Activated CD4-positive, alpha-beta T cell treated with anti-CD3 and anti-CD28 coated beads for 48 hours (primary cell): ENCODE measurements at regions not wholly inside any gene's neighbourhood (a gene's known extent, or its start where the extent isn't known, plus 50 kb on each side); places are given as distances from the start of the nearest gene placed in this dataset.

Source experiments
- DNase-seq: peaks from one replicate; pipeline ENCODE4 v3.0.0-alpha.2; 2020

DNA sequence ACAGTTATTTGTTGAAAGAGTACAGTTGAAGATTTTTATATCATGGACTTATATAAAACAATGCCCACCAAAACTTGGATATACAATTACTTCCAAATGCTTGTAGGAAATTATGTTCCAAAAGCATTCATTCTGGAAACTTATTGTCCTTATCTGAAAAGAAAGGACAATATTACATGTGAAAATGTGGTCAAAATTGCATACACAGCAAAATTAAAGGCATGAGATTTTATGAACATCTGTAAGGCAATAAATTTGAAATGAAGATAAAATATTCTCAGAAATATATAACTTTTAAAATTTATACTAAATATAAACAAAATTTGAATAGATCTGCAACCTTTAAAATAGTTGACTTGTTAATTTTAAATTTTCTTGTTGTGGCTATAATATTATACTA lies 1173.8 kb downstream of the NLGN4X start:
- DNase-seq, result no peak

DNA sequence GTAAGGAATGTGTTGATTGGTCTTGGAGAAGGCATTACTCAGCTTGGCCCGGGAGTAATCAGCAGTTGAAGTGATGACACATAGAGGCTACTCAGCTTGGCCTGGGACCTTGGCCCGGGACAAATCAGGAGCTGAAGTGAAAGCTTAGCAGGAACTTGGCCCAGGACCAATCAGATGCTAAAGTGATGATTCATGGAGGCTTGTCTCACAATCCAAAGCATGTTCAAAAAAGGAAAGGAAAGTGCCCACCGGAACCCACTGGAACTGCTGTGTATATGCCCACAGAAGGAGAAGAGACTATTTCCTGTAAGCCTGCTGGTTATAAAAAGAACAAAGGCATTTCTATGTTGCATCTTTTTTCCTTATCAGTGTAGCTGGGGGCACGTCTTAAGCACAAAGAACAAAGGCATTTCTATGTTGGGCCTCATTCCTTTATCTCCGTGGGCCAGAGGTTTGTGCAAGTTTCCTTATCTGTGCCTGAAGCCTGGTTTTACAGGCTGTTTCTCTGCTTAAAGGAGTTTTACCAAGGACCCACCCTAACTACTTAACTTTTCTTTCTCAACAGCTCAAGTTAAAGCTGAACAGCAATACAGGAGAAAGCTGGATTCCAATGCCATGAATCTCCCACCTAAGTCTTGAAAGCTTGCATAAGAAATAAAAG lies 1176.7 kb downstream of the NLGN4X start:
- no peak for DNase-seq

DNA sequence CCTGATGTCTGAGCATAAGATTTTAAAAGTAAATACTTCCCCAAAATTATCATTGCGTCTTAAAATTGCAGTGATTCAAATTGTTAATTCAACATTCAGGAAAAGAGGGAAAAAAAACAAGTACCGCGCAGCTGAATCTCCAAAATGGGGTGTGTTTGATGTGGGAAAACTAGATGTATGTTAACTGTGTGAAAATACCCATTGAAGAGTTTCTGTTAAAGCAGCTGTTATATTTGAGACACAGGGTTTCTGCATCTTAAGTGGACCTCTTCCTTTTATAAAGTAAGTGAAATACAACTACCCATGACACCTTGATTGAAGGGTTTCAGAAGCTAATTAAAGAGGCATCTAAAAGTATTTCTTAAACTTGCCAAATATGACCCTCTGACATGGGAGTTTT lies 1186.1 kb downstream of the NLGN4X start:
- DNase-seq, result no peak

DNA sequence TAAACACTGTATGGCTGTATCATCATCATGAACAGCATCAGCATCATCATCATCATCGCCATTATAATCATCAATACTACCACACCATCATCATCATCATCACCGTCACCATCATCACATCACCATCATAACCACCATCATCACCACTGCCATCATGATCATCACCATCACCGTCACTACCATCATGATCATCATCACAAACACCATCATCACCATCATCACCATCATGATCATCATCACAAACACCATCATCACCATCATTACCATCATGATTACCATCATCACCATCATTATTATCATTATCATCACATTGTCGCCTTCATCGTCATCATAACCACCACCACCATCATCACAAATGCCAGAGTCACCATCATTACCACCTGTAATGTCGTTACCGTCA lies 1196.9 kb downstream of the NLGN4X start:
- no peak for DNase-seq

DNA sequence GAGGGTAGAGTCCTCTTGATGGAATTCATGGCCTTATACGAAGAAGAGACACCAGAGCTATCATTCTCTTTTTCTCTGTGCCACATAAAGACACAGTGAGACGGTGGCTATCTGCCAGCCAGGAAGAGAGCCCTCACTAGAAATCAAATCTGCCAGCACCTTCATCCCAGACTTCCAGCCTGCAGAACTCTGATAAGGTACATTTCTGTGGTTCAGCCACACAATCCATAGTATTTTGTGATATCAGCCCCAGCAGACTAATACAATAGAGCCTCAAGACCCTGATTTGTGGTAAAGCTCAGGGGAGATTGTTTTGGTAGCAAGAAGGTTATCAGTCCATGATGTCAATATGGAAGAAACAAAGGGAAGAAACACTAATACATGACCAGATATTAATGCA lies 1213.2 kb downstream of the NLGN4X start:
- no peak for DNase-seq

DNA sequence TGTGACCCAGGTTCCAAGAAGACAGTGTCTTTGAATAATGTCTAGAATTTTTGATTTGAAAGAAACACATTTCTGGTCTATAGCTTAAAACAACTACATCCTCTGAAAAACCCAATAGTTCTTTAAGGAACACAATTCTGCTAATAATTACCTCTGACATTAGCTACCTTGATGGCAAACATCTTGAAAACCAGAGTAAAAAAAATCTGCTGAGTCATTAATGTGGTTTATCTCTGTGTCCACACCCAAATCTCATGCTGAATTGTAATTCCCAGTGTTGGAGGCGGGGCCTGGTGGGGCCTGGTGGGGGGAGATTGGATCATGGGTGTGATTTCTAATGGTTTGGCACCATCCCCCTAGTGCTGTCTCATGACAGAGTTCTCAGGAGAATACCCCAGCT lies 1233.8 kb downstream of the NLGN4X start:
- DNase-seq, result no peak

DNA sequence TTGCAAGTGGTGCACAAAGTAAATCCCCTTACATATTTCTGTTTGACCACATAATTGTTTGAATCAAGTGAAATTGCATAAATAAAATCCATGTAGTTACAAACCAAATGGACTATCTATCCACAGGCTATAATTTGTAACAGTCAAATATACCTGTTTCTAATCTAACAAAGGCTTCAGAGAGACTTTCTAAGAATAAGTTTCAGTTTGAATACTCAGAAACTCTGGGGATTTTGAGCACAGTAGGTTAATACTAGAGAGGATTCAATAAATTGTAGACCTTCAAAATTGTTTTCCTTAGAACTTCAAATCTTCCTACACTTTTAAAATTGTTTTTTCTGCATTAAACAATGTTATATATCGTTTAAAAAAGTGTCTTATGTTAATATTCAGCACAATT lies 1250.1 kb downstream of the NLGN4X start:
- no peak for DNase-seq

DNA sequence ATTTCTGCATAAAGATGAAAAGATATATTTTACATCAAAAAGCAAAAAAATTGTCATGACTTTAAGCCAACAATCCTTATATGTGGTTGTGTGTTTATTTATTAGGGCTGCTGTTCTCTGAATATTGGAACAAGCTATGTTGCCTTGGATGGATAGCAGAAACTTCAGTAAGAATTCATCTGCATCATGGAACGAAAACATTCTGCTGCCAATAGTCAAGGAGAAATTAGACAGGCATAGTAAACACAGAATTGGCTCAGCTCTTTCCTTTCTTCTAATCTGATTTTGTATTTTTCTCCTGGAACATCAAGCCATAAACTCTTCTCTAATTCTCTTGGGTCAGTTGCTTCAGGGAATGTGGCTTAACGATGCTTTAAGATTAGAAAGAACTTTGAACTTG lies 1257.0 kb downstream of the NLGN4X start:
- DNase-seq, result no peak

DNA sequence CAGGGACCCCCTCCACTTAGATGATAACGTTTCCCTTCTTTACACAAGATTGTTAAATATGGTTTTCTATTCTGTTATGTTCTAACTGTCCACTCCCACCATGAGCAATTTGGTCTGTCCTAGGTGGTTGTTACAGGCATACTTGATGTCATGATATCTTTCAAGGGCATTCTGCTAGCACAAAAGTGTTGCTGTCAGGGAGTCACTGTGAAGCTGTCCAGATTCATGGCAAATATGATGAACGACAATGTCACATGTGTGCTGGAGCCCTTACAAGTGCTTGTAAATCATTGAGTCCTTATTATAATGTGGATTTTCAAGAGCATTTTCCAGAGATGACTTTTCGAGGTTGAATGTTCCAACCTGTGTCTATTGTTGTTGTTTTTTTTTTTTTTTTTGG lies 1250.7 kb upstream of the PRKX start:
- no peak for DNase-seq

DNA sequence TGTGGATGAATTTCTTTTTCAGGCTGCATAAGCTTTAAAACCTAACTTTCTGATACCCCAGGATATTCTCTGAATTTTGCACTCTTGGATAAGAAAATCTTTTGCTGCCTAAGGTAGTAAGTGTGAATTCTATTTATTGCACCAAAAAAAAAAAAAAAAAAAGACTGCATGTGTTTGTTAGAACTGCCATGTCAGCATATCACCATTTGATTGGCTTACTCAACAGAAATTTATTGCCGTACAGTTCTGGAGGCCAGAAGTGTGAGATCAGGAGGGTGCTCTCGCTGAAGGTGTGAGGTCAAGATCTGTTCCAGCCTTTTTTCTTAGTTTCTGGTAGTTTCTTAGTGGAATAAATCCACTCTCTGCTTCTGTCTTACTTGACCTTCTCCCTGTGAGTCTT lies 1250.0 kb upstream of the PRKX start:
- DNase-seq, result no peak

DNA sequence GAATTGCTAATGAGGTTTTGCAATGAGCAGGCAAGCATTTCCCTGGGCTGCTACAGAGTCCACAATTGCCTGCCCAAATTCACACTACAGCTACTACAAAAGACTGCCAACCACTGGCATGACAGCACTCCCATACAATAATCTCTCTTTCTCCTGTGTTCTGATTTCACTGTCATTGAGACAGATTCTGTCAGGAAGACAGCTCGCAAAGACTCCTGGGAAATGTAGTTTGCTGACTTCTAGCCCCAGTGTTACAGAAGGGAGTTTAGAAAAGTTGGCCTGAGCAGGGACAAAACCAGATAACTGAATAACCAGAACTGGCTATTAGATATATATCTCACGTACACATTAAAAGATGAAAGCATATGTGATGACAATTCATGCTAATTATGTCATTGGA lies 1231.3 kb upstream of the PRKX start:
- DNase-seq, result no peak

DNA sequence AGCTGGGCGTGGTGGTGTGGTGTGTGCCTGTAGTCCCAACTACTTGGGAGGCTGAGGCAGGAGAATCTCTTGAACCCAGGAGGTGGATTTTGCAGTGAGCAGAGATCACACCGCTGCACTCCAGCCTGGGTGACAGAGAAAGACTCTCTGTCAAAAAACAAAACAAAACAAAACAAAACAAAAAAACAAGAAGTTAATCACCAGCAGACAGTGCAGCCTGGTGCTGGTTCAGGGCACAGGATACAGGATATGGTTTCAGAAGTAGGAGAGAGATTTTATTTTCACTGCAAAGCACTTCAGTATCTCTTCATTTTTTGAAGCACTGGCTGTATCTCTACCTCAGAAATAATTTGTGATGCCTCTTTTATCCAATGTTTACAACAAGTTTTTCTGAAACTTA lies 1222.9 kb upstream of the PRKX start:
- no peak for DNase-seq

DNA sequence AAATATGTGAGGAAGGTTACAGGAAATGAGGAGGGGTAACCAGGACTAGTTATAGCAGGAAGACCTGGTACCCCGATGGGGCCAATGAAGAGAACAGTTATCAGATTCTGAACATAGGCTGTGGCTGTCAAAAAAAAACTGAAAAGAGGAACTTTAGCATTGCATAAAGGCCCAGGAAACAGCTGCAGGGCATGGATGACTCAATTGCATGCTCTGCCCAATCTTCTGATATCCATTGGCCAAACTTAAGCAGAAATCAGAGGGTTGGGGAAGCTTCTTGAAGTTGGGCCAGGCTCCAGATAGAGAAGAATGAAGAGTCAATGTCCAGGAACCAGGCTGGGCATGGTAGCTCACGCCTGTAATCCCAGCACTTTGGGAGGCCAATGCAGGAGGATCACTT lies 1222.4 kb upstream of the PRKX start:
- no peak for DNase-seq

DNA sequence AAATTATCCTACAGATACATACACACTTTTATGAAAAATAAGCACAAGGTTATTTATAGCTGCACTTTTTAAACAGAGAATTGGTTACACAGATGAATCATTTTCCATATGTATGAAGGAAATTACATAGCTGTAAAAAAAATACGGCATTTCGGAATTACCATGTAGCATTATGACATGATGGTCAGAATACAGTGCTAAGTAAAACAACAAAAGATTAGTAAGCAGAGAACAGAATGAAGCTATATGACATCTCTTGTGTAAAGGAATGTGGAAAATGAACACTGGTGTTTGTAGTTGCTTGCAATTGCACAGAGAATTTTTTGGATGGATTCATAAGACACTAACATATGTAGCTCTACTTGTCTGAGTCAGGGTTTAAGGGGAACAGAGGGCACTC lies 1222.0 kb upstream of the PRKX start:
- no peak for DNase-seq

DNA sequence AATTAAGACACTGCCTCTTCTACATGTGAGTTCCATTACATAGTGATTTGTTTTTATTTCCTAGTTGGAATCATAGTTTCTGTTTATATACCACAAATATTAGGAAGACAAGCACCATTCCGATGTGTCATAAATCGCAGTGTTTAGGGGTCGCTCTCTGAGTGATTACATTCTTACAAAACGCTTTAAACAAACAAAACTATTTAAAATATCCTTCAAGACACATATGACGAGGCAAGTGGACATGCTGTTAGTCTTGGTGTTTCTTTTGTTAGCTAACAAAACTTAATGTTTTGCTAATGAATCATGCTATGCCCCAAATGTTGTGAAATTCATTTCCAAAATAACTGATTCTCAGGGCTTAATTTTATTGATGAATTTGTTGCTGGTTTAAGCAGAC lies 1219.3 kb upstream of the PRKX start:
- DNase-seq, result no peak

DNA sequence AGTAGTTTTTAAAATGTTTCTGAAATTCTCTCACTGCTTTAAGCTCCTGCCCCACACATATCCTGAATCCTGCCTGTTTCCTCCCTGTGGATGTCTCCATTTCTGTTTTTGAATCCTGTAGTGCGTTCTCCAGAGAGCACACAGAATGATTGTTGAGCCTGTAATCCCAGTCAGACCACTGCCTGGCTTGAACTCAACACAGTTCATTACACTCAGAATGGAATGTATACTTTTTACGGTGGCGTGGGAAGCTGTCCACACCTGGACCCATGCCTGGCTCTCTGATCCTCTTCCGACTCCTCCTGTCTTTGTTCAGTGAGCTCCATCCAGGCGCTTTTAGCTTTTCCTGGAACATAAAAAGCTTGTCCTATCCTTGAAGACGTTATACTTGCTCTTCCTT lies 1217.0 kb upstream of the PRKX start:
- no peak for DNase-seq

DNA sequence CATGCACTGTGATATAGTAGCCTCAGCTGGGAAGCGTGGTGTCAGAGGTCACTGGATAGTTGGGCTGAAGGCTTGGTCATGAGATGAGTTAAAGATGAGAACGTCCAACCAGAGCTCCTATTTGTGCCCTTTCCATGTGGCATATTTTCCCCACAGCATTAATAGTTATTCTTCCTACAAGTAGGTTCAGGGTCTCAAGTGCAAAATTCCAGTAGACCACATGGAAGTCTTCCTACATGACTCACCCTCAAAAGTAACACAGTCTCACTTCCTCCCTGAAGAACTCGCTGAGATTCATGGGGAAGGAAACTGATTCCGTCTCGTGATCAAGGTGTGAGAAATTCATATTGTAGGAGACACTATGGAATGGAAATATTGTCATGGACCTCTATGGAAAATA lies 1212.5 kb upstream of the PRKX start:
- DNase-seq, result no peak

DNA sequence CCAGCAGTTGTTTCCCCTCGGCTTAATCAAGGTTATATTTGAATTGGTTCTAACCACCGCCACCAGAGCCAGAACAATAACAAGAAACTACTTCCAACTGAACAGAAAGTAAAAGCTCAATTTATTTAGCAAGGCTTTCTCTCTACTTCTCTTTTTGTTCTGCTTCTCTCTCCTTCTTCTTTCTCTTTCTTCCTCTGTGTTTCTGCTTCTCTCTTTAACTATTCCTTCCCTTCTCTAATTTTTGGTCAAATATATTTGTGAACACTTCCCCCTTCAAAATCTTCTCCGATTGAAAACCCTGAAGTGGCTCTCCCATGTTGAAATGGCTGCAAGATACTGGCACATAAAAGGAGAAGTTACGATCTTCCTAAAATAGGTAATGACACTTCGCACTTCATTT lies 1195.9 kb upstream of the PRKX start:
- DNase-seq, result no peak

DNA sequence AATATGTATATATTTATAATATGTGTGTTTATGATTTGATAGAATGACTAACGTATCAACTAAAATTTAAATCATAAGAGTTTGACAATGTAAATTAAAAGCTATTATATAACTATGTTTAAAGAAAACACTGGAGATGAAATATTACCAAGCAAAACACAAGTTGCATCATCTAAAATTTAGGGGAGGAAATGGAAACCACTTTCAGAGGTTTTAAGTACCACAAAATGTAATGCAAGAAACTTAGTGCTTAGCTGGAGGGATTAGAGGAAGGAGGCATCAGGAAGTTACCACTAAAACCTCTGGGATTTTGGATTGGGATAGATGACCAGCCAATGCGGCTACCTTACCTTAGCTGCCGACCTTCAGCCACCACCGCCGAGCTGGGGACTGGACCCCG lies 1192.1 kb upstream of the PRKX start:
- no peak for DNase-seq

DNA sequence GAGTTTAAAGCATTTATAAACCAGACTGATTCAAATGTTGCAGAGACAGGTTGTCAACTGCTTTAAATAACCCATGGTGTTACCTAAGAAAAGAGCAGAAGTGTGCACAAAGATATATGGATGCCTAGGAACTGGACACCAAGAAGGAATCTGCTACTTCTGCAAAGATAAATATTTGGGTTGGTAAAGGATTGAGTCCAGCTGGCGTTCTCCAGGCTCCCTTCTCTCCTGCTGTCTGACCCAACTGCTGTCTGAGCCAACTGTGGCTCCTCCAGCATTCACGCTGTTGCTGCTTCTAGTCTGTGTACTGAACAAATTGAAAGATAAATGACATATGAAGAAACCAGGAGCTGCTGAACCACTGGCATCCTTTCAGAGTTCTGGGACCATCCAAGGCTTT lies 1167.8 kb upstream of the PRKX start:
- DNase-seq, result no peak

DNA sequence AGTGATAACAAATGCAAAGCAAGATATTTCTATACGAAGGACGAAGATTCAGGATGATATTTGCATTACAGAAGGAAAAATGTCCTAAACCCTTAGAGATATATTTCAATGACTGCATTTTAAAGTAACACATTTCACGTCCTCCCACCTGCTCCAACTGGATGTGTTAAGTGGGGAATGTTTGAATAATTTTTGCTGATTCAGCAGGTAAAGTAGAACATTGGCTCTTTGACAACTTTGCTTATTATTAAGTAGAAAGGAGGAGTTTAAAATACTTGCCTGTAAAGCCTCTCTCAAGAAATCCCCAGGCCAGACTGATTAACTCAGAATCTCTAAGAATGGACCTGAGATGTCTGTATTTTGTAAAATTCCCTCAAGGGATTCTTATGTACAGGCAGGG lies 1165.2 kb upstream of the PRKX start:
- no peak for DNase-seq

DNA sequence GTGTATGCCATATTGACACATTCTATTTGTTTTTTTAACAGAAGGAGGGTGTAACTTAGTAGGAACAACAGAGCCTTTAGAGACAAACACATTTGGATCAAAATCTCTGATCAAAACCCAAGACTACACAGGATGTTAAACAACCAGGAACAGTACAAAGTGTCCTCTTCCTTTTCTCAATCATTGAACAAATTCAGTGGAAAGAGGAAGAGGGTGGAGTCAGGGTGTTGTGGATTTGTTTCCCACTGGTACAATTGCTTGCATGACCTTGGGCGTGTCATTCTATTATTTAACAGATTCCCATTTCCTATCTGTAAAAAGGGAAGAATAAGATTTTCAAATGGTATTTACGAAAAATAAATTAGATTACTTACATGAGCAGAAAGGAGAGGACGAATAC lies 1162.8 kb upstream of the PRKX start:
- DNase-seq, result no peak

DNA sequence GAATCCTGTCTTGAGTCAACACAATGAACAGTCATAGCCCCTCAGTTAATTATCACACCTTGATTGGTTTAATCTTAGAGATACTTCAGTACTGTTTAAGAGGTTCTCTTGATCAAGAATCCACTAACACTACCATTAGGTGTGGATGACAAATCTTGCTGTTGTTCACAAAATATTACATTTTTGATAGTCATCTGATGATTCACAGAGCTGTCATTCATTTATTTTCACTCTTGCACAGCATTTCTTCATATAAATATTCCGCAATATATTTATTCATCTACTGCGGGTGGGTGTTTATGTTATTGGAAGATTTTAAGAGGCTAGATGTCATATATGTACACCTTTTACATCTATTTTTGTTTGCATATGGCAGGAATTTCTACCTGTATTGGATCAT lies 1138.1 kb upstream of the PRKX start:
- no peak for DNase-seq

DNA sequence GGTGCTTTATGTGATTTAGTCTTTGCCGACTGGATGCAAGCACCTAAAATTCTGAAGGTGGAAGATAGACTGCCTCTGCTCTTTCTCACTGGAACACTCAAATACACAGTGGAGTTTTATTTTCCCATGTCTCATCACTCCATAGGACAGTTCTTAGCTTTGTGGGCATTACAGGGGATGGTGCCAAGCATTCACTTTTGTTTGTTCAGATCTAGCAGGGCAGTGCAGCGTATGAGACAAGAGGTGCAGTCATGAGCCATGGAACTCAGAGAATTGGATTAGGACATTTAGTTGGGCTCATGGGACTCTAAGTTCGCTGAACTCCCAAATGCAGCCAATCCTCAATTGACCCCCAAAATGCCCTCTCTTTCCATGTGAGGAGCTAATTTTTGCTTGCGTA lies 1136.9 kb upstream of the PRKX start:
- no peak for DNase-seq

DNA sequence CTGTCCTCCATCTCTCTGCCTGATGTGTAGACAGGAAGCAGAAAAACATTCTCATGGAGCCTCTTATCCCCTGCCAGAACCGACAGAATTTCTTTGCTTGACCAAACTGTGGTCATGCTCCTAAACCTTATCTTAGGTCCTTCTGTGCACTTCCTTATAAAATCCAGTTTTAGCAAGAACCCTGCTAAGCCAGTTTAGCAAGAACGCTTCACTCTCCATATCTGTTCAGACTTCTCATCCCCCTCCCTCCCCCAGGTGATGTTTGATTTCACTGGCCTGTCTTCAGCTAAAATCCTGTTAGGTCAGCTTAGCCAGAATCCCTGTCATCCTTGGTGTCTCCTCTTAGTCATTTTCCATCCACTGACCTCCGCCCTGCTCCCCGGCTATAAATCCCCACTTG lies 1130.9 kb upstream of the PRKX start:
- DNase-seq, result no peak

DNA sequence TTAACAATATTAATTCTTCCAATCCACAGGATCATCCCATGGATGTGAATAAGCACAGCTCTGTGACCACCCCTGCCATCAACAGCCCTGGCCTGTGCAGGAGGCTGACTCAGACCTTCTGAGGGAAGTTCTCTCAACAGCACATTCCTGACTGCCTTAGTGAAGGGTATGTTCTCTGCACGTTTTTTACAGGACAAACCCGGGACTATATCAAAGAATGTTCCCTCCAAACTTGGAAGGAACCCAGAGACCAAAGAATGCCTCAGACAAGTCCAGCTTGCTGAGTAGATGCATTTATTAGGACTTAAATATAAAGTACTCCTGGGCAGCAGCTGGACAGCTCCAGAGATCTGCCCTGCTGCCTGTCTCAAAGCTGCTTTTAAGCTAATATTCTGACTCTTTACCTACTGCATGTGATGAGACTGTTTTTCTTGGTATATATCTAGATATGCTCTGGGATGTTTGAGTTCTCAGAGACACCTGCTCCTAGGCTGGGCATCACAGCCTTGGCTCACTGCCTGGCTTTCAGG lies 1127.8 kb upstream of the PRKX start:
- DNase-seq, result no peak
